Putamen (tissue), 1 donor: ENCODE measurements at regions not wholly inside any gene's neighbourhood (a gene's known extent, or its start where the extent isn't known, plus 50 kb on each side); places are given as distances from the start of the nearest gene placed in this dataset.

Experiments
- DNase-seq: peaks from one replicate; pipeline ENCODE4 v3.0.0-alpha.2; 2016; ENCODE audit warnings: low spot score

- no peak for DNase-seq
These were observed 119.7 kb upstream of the RAD23B start for GRCh38 chr9:107163370-107163769.

DNA sequence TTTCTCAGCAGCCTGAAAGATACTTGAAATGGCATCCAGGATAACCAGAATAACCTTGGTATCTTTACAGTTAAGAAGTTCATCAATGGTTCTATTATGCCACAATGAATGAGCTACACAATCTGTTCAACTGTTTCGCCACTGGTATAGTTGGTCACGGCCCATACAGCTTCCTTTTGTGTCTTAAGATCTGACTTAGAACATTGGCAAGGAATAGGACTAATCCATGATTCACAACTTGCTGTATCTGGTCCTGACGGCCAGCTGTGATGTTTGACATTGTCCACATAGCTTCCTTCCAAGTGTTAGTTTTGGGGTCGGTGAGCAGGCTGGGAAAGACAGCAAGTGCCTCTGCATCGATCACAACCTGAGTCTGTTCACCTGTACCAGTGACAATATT is 113.3 kb upstream of the RAD23B start:
- no peak for DNase-seq

GRCh38 chr9:107170801-107171200 is 112.3 kb upstream of the RAD23B start:
- no peak for DNase-seq

DNA sequence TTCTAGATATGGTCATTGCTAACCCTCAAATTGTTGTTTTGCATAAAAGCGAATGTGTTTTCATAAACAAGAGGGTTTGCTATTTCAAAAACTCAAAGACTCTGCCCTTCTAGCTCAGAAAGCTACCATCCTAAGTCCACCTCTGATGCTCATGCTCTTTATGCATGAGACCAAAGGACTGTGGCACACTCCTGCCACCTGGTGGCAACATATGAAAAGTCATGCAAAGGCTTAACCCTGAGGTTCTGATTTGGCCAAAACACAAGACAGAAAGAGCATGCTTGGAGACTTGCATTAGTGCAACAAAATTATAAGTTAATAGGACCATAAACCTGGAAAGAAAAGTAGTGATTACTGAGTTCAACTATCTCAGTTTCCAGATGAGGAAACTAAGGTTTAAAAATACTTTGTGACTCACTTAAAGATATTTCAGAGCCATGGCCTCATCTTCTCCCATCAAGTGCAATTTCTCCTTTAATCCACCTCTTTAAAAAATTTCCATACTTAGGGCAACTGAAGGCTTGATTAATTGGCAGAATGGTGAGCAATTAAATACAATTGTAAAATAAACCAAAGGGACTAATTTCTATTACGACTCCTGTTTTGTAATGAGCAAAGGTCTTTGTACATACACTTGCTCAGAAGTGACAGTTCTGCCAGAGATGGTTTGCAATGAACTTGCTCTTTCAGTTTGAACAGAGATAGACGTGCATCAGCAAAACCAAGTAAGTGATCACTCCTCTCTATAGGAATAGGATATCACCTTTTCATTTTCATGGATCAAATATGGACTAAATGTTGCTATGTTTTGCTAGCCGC is 110.7 kb upstream of the RAD23B start:
- DNase-seq = peak; percentile 81

- no peak for DNase-seq
These were observed 110.1 kb upstream of the RAD23B start for GRCh38 chr9:107172979-107173347.

DNA sequence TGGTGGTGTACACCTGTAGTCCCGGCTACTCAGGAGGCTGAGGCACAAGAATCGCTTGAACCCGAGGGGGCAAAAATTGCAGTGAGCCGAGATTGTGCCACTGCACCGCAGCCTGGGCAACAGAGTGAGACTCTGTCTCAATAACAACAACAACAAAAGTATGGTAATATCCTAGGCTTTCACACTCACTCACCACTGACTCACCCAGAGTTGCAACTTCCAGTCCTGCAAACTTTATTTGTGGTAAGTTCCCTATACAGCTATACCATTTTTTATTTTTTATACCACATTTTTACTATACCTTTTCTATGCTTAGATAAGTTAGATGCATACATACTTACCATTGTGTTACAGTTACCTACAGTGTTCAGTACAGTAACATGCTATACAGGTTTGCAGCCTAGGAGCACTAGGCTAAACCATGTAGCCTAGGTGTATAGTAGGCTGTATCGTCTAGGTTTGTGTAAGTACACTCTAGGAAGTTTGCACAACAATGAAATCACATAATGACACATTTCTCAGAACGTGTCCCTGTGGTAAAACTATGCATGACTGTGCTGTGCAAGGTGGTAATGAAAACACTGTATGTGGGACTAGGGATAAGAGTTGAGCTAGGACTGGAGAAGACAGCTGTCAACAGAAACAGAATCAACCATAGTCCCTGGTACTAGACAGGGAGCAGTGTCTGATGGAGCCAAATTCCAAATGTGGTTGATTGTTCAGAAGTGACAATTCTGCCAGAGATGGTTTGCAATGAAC is 109.5 kb upstream of the RAD23B start:
- DNase-seq = no peak

DNA sequence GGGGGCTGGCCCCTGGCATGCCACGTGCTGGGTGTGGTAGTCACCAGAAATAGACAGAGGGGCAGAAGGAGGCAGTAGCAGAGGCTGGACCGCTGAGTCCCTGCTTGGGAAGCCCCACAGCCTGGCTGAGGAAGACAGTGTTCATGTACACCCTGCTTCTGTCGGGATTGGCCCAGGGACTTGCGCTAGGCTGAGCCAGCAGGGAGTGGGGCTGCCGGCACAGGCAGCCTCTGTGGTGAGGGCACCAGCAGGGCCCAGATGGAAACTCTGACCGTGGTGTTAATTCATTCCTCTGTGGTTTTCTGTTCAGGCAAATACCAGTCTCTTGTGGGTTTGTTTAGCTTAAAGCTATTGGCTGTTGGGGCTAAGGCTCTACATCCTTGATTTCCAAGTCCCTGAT is 108.6 kb upstream of the RAD23B start:
- DNase-seq = no peak

GRCh38 chr9:107175041-107175440 is 108.0 kb upstream of the RAD23B start:
- no peak for DNase-seq

GRCh38 chr9:107175816-107176435 is 107.2 kb upstream of the RAD23B start:
- no peak for DNase-seq

- DNase-seq = no peak
These were observed 106.5 kb upstream of the RAD23B start for GRCh38 chr9:107176436-107177151.

DNA sequence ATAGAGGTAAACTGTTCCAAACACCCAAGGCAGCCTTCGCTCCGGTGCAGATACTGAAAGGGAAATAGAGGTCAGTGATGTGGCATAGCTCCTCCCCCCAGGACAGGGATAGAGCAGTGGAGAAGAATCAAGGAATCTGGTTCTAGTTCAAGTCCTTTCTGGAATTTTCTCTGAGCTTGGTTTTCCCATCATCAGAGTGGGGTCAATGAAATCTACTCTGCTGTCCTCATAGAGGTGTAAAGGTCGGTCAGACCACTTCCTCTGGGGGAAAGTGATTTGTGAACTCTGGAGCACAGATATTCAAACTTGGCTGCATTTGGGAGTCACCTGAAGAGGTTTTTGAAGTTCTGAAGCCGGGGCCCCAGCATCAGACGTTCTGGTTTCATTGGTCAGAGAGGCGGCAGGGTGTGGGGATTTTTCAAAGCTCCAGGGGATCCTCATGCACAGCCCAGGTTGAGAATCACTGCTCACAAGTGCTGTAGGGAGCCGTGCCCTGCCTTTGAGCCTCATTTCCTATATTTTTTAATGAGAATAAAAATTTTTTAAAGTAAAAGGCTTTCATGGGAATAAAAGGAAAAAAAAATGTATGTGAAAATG is 105.7 kb upstream of the RAD23B start:
- no peak for DNase-seq

DNA sequence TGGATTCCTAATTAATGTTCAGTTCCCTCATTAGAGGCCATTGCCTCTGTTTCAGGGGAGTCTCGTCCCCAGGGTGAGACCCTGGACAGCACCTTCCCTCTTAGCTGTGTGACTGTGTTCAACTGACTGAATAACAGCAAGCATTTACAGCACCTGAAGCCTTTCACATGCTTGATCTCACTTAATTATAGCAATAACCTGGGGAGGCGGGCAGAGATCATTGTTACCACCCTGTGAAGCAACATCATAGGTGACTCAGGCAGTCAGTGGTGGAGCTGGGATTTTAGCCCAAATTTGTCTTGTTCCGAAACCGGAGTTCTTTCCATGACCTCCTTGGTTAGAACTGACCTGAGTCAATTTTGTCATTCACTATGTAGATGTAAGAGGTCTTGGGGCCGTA is 105.2 kb upstream of the RAD23B start:
- no peak for DNase-seq

- no peak for DNase-seq
These were observed 104.8 kb upstream of the RAD23B start for GRCh38 chr9:107178293-107178692.

DNA sequence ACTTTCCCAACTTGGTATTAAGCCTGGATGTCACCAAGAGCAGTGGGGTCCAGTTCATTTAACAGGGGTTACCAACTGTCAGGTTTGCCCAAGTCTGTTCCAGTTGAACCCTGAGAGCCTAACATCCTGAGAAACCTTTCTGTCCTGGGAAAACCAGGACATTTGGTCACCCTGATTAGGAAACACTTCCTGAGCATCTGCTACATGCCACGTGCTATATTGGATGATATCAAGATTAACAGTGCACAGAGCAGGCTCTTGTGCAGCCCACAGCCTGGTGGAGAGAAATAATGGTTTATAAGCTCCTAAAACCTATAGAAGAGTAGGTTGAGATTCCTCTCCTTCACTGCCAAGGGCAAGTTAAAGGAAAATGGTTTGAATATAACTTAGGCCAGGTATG is 102.9 kb upstream of the RAD23B start:
- no peak for DNase-seq

- DNase-seq = no peak
These were observed 99.9 kb upstream of the RAD23B start for GRCh38 chr9:107183176-107183575.

DNA sequence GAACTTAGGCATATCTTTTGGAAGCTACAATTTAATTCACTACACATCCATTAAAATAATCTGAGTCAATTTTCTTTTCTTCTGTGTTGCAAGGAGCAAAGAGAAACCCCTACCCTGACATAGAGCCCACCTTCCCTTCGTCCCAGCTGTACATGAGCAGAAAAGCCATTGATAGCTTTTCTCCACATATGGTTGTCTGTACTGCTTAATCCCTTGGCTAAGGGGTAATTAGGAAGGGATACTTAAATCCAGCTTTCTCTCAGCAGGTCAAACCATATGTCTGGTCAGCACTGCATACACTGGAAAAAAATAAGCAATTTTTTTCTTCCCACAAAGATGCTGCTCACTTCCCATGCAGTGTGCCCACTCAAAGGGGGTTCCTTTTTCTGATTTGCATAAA is 94.7 kb upstream of the RAD23B start:
- DNase-seq = no peak

DNA sequence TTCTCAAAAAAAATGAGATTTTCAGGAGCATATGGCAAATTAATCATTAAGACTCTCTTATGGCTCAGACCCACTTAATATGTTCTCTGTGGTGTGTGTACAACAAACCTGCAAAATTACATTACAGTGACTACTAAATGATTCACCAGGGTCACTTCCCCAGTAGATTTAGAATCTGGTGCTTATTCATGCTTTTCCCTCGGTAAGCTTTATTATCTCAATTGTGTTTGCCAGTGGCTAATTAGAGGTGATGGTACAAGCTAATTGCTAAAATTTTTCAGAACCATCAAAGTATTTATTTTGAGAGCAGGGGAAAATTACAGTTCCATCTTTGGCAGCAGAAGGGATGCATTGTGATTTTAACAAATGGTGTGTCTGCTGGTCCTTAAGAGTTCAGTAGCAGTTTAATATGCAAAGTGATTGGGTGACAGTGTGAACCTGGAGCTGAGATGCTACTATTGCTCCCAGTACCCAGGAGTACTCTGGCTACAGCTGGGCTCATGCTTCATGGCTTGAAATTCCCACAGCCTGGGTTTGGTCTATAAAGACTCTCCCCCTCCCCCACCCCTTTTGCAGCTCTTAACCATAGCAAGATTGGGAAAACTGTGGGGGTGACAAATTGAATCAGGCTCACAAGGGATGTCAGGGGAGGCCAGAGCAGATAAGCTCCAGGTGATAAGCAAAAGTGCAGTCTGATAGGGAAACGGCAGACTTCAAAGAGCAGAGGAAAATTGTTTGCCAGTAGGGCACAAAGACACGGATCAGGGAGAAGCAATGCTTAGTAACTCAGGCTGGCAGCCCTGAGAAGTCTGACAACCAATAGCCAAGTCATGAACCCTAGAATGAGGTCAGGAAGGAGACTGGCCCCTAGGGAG is 92.8 kb upstream of the RAD23B start:
- DNase-seq = no peak

- DNase-seq = no peak
These were observed 92.2 kb upstream of the RAD23B start for GRCh38 chr9:107190936-107191290.

GRCh38 chr9:107193251-107193650 is 89.8 kb upstream of the RAD23B start:
- no peak for DNase-seq

GRCh38 chr9:107198718-107199117 is 84.4 kb upstream of the RAD23B start:
- no peak for DNase-seq

GRCh38 chr9:107208121-107208520 is 75.0 kb upstream of the RAD23B start:
- DNase-seq = no peak
